HUES6 (cell line): ENCODE measurements at regions not wholly inside any gene's neighbourhood (a gene's known extent, or its start where the extent isn't known, plus 50 kb on each side); places are given as distances from the start of the nearest gene placed in this dataset.

Experiments used
- H3K27ac ChIP-seq: 2 replicates; pipeline ENCODE4 v1.7.0; 2013; ENCODE audit warnings: low read depth, mild to moderate bottlenecking, low read length, inconsistent platforms
- H3K27me3 ChIP-seq: 2 replicates; pipeline ENCODE4 v1.6.1; 2013; ENCODE audit warnings: low read length; ENCODE audit not compliant: control insufficient read depth, insufficient read depth
- H3K36me3 ChIP-seq: 2 replicates; pipeline ENCODE4 v1.6.1; 2013; ENCODE audit warnings: low read length; ENCODE audit not compliant: control insufficient read depth, insufficient read depth
- H3K4me1 ChIP-seq: 2 replicates; pipeline ENCODE4 v1.6.1; 2013; ENCODE audit warnings: low read length; ENCODE audit not compliant: control insufficient read depth, insufficient read depth
- H3K4me3 ChIP-seq: 2 replicates; pipeline ENCODE4 v1.5.1; 2013; ENCODE audit warnings: low read depth, low read length
- H3K9ac ChIP-seq: one replicate; pipeline ENCODE4 v1.6.1; 2013; ENCODE audit warnings: mild to moderate bottlenecking, low read length
- H3K9me3 ChIP-seq: 2 replicates; pipeline ENCODE4 v1.6.1; 2013; ENCODE audit warnings: low read depth, low read length; ENCODE audit not compliant: control insufficient read depth, insufficient read depth

DNA sequence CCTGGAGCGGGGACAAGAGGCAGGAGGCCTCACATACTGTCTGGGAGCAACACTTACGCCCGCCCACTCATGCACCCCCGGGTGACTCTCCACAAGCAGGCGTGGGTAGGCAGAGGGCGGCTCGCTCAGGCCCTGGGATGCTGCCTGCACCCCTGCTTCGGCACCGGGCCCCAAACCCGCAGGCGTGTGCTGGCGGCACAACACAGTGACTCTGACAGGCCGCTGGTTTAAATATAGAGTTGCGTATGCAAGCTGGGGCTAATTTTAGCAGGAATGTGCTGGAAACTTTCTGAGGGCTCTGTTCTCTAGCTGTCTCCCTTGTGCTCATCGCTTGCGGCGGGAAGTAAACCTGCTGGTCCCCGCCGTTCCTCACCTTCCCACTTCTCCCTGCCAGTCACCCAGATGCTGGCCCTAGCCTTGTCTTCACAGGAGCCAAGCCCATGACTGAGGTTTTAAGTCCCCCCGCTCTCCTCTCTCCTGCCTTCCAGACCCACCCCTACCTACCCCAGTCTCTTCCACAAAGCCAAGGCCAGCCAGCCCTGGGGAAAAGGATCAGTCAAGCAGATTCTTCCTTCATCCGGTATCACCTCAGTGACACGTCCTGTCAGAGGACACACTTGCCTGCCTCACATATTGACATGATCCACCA is 94.5 kb upstream of the FOXP4 start:
- Histone ChIP-seq H3K9ac (no peak overlapping the region), H3K4me3 (no peak overlapping the region), H3K9me3 (no peaks in the 10 kb centered on the region), H3K27me3 (peaks cover 31% of the 10 kb centered on the region), H3K4me1 (peaks cover 20% of the 10 kb centered on the region), H3K36me3 (no peaks in the 10 kb centered on the region), H3K27ac (no peak overlapping the region)

- Histone ChIP-seq H3K27ac (no peak overlapping the region), H3K36me3 (no peaks in the 10 kb centered on the region), H3K9ac (no peak overlapping the region), H3K9me3 (no peaks in the 10 kb centered on the region), H3K4me3 (no peak overlapping the region), H3K27me3 (peaks cover 28% of the 10 kb centered on the region), H3K4me1 (peaks cover 21% of the 10 kb centered on the region)
These were observed 93.4 kb upstream of the FOXP4 start for GRCh38 chr6:41452763-41453162.

DNA sequence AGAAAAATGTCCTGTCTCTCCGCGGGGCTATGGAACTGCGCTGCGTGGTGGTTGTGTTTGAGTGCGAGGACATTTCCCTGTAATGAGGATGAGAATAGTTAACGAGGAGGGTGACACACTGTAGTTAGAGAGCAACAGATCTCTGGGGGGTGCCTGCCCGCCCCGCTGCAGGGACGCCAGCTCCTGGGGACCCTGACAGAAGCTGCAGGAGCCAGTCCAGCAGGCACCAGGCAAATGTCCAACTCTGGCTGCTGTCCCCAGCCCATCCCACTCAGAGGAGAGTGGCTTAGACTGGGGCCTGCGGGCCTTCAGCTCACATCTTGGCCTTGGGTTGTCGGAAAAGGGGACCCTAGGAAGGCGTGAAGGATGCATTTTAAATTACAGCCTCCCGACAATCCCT is 92.9 kb upstream of the FOXP4 start:
- no peak overlapping the region for H3K9ac ChIP-seq
- no peak overlapping the region for H3K4me3 ChIP-seq
- no peak overlapping the region for H3K27ac ChIP-seq
- no peaks in the 10 kb centered on the region for H3K9me3 ChIP-seq
- peaks cover 21% of the 10 kb centered on the region for H3K4me1 ChIP-seq
- H3K36me3 ChIP-seq, result no peaks in the 10 kb centered on the region
- peaks cover 29% of the 10 kb centered on the region for H3K27me3 ChIP-seq

- H3K9me3 ChIP-seq, result no peaks in the 10 kb centered on the region
- peaks cover 33% of the 10 kb centered on the region for H3K27me3 ChIP-seq
- peaks cover 21% of the 10 kb centered on the region for H3K4me1 ChIP-seq
- H3K4me3 ChIP-seq, result no peak overlapping the region
- H3K9ac ChIP-seq, result no peak overlapping the region
- no peaks in the 10 kb centered on the region for H3K36me3 ChIP-seq
- no peak overlapping the region for H3K27ac ChIP-seq
These were observed 91.9 kb upstream of the FOXP4 start for GRCh38 chr6:41454189-41454789.

DNA sequence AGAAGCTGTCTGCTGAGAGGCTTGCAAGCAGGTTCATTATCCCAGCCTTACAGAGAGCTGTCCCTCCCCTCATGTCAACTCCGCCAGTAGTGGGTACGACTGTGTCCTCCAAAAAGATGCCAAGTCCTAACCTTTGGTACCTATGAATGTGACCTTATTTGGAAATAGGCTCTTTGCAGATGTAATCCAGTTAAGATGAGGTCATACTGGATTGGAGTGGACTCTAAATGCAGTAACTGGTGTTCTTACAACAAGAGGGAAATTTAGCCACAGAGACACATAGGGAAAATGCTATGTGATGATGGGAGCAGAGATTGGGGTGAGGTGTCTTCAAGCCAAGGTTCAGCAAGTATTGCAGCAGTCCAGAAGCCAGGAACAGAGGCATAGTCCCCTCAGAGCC is 90.8 kb upstream of the FOXP4 start:
- no peak overlapping the region for H3K4me3 ChIP-seq
- H3K4me1 ChIP-seq, result peaks cover 21% of the 10 kb centered on the region
- no peaks in the 10 kb centered on the region for H3K36me3 ChIP-seq
- no peak overlapping the region for H3K9ac ChIP-seq
- peaks cover 36% of the 10 kb centered on the region for H3K27me3 ChIP-seq
- H3K27ac ChIP-seq, result no peak overlapping the region
- no peaks in the 10 kb centered on the region for H3K9me3 ChIP-seq

DNA sequence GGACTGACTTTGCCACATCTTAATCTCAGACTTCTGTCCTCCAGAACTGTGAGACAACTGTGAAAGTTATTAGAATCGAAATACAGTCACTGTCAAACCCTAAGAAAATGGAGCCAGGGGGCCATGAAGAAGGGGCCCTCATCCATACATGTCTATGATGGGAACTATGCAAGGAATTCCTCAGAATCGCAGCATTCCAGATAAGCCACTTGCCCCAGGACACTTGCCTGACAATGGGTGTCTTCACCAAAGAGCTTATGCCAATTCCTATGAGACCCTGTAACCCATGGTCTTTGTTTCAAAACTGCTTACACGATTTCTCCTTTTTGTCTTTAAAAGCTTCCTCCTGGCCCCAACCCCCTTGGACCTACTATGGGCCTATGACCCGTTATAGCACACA is 90.4 kb upstream of the FOXP4 start:
- no peak overlapping the region for H3K27ac ChIP-seq
- no peaks in the 10 kb centered on the region for H3K9me3 ChIP-seq
- no peak overlapping the region for H3K9ac ChIP-seq
- peaks cover 21% of the 10 kb centered on the region for H3K4me1 ChIP-seq
- H3K4me3 ChIP-seq, result no peak overlapping the region
- no peaks in the 10 kb centered on the region for H3K36me3 ChIP-seq
- peaks cover 36% of the 10 kb centered on the region for H3K27me3 ChIP-seq

- Histone ChIP-seq H3K9me3 (no peaks in the 10 kb centered on the region), H3K4me3 (no peak overlapping the region), H3K36me3 (no peaks in the 10 kb centered on the region), H3K27me3 (peaks cover 47% of the 10 kb centered on the region), H3K9ac (no peak overlapping the region), H3K4me1 (peaks cover 13% of the 10 kb centered on the region), H3K27ac (no peak overlapping the region)
These were observed 88.9 kb upstream of the FOXP4 start for GRCh38 chr6:41457303-41457670.

DNA sequence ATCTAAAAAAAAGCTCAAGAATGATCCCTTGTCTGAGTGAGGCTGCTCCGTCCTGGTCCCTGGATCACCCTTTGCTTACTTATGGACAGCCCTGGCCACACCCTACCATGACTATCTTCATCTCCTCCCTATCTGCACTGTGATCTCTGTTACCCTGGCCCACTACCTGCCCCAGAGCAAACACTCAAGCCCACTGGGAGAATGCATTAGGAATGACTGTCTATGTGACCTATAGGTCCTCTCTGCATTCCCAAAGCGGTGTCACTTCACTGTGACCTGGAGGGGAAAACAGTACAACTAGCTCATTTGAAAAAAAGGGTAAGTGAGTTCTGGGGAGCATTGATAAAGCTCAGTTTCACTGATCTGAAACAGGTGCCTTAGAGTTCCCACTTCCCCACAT is 86.4 kb upstream of the FOXP4 start:
- Histone ChIP-seq H3K27me3 (peaks cover 60% of the 10 kb centered on the region), H3K36me3 (no peaks in the 10 kb centered on the region), H3K27ac (no peak overlapping the region), H3K9me3 (no peaks in the 10 kb centered on the region), H3K9ac (no peak overlapping the region), H3K4me3 (no peak overlapping the region), H3K4me1 (peaks cover 20% of the 10 kb centered on the region)

- no peak overlapping the region for H3K9ac ChIP-seq
- no peaks in the 10 kb centered on the region for H3K9me3 ChIP-seq
- no peak overlapping the region for H3K27ac ChIP-seq
- peaks cover 16% of the 10 kb centered on the region for H3K4me1 ChIP-seq
- no peaks in the 10 kb centered on the region for H3K36me3 ChIP-seq
- H3K4me3 ChIP-seq, result no peak overlapping the region
- peaks cover 58% of the 10 kb centered on the region for H3K27me3 ChIP-seq
These were observed 85.3 kb upstream of the FOXP4 start for GRCh38 chr6:41460742-41461336.

DNA sequence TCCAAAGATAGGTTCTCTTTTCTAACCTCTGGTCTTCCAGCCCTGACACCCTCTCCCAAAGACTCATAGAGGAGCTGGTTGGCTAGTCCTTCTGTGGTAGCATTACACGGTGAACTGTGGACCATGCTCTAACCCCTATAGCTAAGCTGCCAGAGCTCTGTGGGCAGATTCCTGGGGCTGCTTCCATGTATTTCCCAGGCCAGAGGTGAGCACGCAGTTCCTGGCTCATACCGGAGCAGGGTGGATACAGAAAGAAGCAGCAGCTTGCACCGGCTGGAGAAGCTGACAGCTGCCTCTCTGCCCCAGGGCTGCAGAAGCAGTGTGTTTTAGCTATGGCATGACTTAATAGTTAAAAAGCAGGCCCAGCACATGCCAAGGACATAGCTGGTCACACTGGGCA is 84.1 kb upstream of the FOXP4 start:
- Histone ChIP-seq H3K9ac (no peak overlapping the region), H3K27ac (no peak overlapping the region), H3K9me3 (no peaks in the 10 kb centered on the region), H3K27me3 (peaks cover 65% of the 10 kb centered on the region), H3K4me1 (peaks cover 8% of the 10 kb centered on the region), H3K36me3 (no peaks in the 10 kb centered on the region), H3K4me3 (no peak overlapping the region)

- Histone ChIP-seq H3K4me1 (peaks cover 8% of the 10 kb centered on the region), H3K36me3 (no peaks in the 10 kb centered on the region), H3K9ac (no peak overlapping the region), H3K27ac (no peak overlapping the region), H3K27me3 (peaks cover 66% of the 10 kb centered on the region), H3K9me3 (no peaks in the 10 kb centered on the region), H3K4me3 (no peak overlapping the region)
These were observed 82.9 kb upstream of the FOXP4 start for GRCh38 chr6:41463062-41463930.
